GM15510 (cell line): ENCODE measurements at regions not wholly inside any gene's neighbourhood (a gene's known extent, or its start where the extent isn't known, plus 50 kb on each side); places are given as distances from the start of the nearest gene placed in this dataset.

Experiments used
- POLR2A ChIP-seq: IDR thresholded peaks from 3 replicates; pipeline ENCODE4 v1.6.1; 2011; ENCODE audit warnings: borderline replicate concordance; ENCODE audit not compliant: insufficient read length; ENCODE audit errors: extremely low read depth

- no peak for TF ChIP-seq POLR2A
Observed at GRCh38 chr10:88119160-88119559, 255.7 kb downstream of the PTEN start.

GRCh38 chr10:88120075-88120474 lies 256.6 kb downstream of the PTEN start:
- no peak for TF ChIP-seq POLR2A

- TF ChIP-seq POLR2A: no peak
Observed at GRCh38 chr10:88120599-88121333, 257.3 kb downstream of the PTEN start.

GRCh38 chr10:88121361-88121760 lies 257.9 kb downstream of the PTEN start:
- TF ChIP-seq POLR2A: no peak

GRCh38 chr10:88122145-88122544 lies 258.7 kb downstream of the PTEN start:
- no peak for TF ChIP-seq POLR2A

- TF ChIP-seq POLR2A: no peak
Observed at GRCh38 chr10:88122576-88122975, 259.2 kb downstream of the PTEN start.

- TF ChIP-seq POLR2A: no peak
Observed at GRCh38 chr10:88125766-88126165, 262.3 kb downstream of the PTEN start.

- no peak for TF ChIP-seq POLR2A
Observed at GRCh38 chr10:88126699-88127098, 263.3 kb downstream of the PTEN start.

GRCh38 chr10:88127269-88127668 lies 263.8 kb downstream of the PTEN start:
- TF ChIP-seq POLR2A: no peak

- no peak for TF ChIP-seq POLR2A
Observed at GRCh38 chr10:88127766-88128165, 264.3 kb downstream of the PTEN start.

- TF ChIP-seq POLR2A: no peak
Observed at GRCh38 chr10:88129013-88129412, 265.6 kb downstream of the PTEN start.

- TF ChIP-seq POLR2A: no peak
Observed at GRCh38 chr10:88130912-88131311, 267.5 kb downstream of the PTEN start.

- no peak for TF ChIP-seq POLR2A
Observed at GRCh38 chr10:88131511-88132139, 268.2 kb downstream of the PTEN start.

GRCh38 chr10:88136712-88137111 lies 273.3 kb downstream of the PTEN start:
- TF ChIP-seq POLR2A: no peak

- TF ChIP-seq POLR2A: no peak
Observed at GRCh38 chr10:88138319-88138848, 275.0 kb downstream of the PTEN start.

GRCh38 chr10:88147000-88147798 lies 283.8 kb downstream of the PTEN start:
- no peak for TF ChIP-seq POLR2A

- no peak for TF ChIP-seq POLR2A
Observed at GRCh38 chr10:88149906-88150305, 286.5 kb downstream of the PTEN start.
